ENCODE measurements at regions not wholly inside any gene's neighbourhood (a gene's known extent, or its start where the extent isn't known, plus 50 kb on each side); places are given as distances from the start of the nearest gene placed in this dataset.
"Not testable (repeated sequence)": the region's sequence is repeated elsewhere in the genome, so short reads cannot be mapped to it uniquely, and the experiment has no call there.

GRCh38 chr7:91620827-91621226 lies 259.7 kb downstream of the MTERF1 start:
- no peak for DNase-seq (ENCODE audit: low spot score)
- TF ChIP-seq CTCF (IDR thresholded peaks at IDR 0.05; ENCODE audit: extremely low read depth, missing control alignments): no peak

- DNase-seq (ENCODE audit: low spot score): not testable (repeated sequence)
Measured at GRCh38 chr7:91627324-91627723, 253.2 kb downstream of the MTERF1 start.

GRCh38 chr7:91628742-91629141 lies 251.8 kb downstream of the MTERF1 start:
- DNase-seq (ENCODE audit: low spot score): no peak
- TF ChIP-seq CTCF (IDR thresholded peaks at IDR 0.05; ENCODE audit: extremely low read depth, missing control alignments): no peak

- no peak for TF ChIP-seq CTCF (IDR thresholded peaks at IDR 0.05; ENCODE audit: extremely low read depth, missing control alignments)
- DNase-seq (ENCODE audit: low spot score): no peak
Measured at GRCh38 chr7:91630581-91631380, 249.7 kb downstream of the MTERF1 start.

GRCh38 chr7:91632234-91632940 lies 248.1 kb downstream of the MTERF1 start:
- DNase-seq (ENCODE audit: low spot score): no peak
- TF ChIP-seq CTCF (IDR thresholded peaks at IDR 0.05; ENCODE audit: extremely low read depth, missing control alignments): no peak

- TF ChIP-seq CTCF (IDR thresholded peaks at IDR 0.05; ENCODE audit: extremely low read depth, missing control alignments): no peak
- DNase-seq (ENCODE audit: low spot score): no peak
Measured at GRCh38 chr7:91633013-91633441, 247.5 kb downstream of the MTERF1 start.

GRCh38 chr7:91634485-91635177 lies 245.9 kb downstream of the MTERF1 start:
- TF ChIP-seq CTCF (IDR thresholded peaks at IDR 0.05; ENCODE audit: extremely low read depth, missing control alignments): no peak
- no peak for DNase-seq (ENCODE audit: low spot score)
